GM19468 (cell line): ENCODE measurements at regions not wholly inside any gene's neighbourhood (a gene's known extent, or its start where the extent isn't known, plus 50 kb on each side); places are given as distances from the start of the nearest gene placed in this dataset.

Experiments
- ATAC-seq: cut with Tn5 transposase; IDR thresholded peaks from one replicate; pipeline ENCODE4 v1.9.1; 2021; ENCODE audit warnings: mild to moderate bottlenecking, moderate library complexity, moderate number of reproducible peaks; ENCODE audit not compliant: unreplicated experiment; ENCODE audit errors: extremely low read depth

DNA sequence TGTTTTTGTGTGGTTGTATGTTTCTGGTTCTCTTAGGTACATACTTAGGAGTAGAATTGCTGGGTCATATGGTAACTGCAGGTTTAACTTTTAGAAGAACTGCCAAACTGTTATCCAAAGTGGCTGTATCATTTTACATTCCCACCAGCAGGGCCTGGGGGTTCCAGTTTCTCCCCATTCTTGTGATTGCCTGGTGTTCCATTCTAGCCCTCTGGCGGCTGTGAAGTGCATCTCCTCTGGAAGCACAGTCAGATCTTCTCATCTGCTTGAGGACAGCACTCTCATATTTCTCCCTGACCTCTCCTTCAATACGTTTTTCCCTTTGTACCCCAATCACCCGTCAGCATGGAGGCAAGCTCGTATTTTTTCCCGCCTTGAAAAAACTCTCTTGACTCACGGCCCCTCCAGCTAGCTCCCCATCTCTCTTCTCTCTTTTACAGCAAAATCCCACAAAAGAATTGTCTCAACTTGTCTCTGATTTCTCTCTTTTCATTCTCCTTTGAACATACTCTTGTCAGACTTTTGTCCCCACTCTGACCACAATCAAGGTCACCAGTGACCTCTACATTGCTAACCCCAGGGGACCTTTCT lies 56.8 kb upstream of the THY1 start:
- no peak for ATAC-seq

DNA sequence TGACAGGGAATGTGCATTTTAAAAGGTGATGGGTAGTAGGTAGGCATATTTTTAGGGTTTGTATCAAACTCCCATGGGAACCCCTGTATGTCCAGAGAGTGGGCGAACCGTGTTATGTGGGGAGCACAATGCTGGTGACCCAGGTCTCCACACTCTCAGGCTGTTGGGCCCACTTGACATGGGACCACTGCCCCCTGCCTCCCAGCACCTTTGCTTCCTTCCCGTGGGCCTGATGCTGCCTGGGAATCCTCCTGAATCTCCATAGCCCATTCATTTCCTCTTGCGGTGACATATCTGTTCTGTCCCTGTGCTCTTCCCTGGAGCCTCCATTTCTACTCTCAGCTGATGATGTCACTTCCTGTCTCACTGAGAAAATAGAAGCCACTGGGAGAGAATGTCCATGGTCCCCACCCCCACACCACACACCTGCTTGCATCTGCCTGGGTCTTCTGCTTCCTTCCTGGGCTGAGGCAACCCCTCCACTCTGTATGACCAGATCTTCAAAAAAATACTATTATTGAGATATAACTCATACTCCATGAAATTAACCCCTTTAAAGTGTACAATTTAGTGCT lies 55.8 kb upstream of the THY1 start:
- ATAC-seq = no peak

GRCh38 chr11:119476666-119477331 lies 53.8 kb upstream of the THY1 start:
- ATAC-seq = no peak

GRCh38 chr11:119476038-119476437 lies 53.1 kb upstream of the THY1 start:
- ATAC-seq = no peak

GRCh38 chr11:119474682-119475596 lies 52.0 kb upstream of the THY1 start:
- ATAC-seq = no peak

DNA sequence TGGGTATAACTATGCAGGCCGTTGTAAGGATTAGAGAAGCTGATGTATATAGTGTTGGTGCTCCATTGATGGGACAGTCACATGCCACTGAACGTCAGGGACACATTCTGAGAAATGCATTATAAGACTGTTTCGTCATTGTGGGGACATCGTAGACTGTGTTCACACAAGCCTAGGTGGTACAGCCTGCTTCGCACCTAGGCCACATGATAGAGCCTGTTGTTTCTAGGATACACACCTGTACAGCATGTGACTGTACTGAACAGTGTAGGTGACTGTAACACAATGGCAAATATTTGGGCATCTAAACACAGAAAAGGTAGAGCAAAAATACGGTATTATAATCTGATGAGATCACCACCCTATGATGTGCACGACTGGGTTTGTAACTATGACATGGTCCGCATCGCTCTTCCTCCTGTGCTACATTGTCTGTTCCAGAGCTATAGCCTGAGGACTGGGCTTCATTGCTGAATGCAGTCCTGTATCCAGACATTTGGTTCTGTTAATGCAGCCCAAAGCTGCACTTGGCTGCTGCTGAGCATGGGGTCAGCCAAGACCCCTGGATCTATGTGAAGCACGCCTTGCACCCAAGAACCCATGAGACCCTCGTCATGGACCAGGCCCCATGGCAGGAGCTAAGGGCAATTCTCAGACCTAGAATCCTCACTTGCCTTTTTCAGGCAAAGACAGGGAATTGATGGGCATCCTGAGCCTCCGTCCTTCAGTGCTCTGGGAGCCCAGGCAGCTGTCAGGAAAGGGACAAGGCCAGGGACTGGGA lies 51.1 kb upstream of the THY1 start:
- ATAC-seq = no peak

GRCh38 chr11:119473226-119473625 lies 50.3 kb upstream of the THY1 start:
- no peak for ATAC-seq

GRCh38 chr11:119472856-119473222 lies 49.9 kb upstream of the THY1 start:
- no peak for ATAC-seq
